Osteoblast (primary cell): ENCODE measurements at regions not wholly inside any gene's neighbourhood (a gene's known extent, or its start where the extent isn't known, plus 50 kb on each side); places are given as distances from the start of the nearest gene placed in this dataset.
"Not testable (repeated sequence)": the region's sequence is repeated elsewhere in the genome, so short reads cannot be mapped to it uniquely, and the experiment has no call there.

Experiments used
- DNase-seq: peaks from one replicate; pipeline ENCODE4 v3.0.0; 2011; ENCODE audit warnings: low spot score, mixed read lengths; ENCODE audit not compliant: insufficient read length; ENCODE audit errors: missing footprints
- H2AFZ ChIP-seq: 2 replicates; pipeline ENCODE4 v1.6.0; 2011; ENCODE audit warnings: mild to moderate bottlenecking, low read length
- H3K27ac ChIP-seq: 2 replicates; pipeline ENCODE4 v1.5.1; 2011; ENCODE audit warnings: mild to moderate bottlenecking, low read depth, low read length, moderate library complexity
- H3K27me3 ChIP-seq: 2 replicates; pipeline ENCODE4 v1.6.0; 2012; ENCODE audit warnings: mild to moderate bottlenecking, control low read depth, inconsistent platforms, low read length, moderate library complexity; ENCODE audit not compliant: insufficient read depth
- H3K36me3 ChIP-seq: 2 replicates; pipeline ENCODE4 v1.5.1; 2011; ENCODE audit warnings: mild to moderate bottlenecking, low read length, control low read depth, moderate library complexity; ENCODE audit not compliant: insufficient read depth
- H3K4me1 ChIP-seq: 2 replicates; pipeline ENCODE4 v1.5.1; 2011; ENCODE audit warnings: mild to moderate bottlenecking, low read length, control low read depth, moderate library complexity; ENCODE audit not compliant: insufficient read depth
- H3K4me2 ChIP-seq: 2 replicates; pipeline ENCODE4 v1.6.0; 2011; ENCODE audit warnings: mild to moderate bottlenecking, low read length; ENCODE audit not compliant: insufficient read depth
- H3K4me3 ChIP-seq: fragments of 200-600 bp; sonication (generic); 3 replicates; pipeline ENCODE4 v1.5.1; 2012; ENCODE audit warnings: mild to moderate bottlenecking, low read length, inconsistent platforms; ENCODE audit not compliant: insufficient read depth
- H3K79me2 ChIP-seq: 2 replicates; pipeline ENCODE4 v1.6.0; 2012; ENCODE audit warnings: mild to moderate bottlenecking, low read length, control low read depth, inconsistent platforms; ENCODE audit not compliant: insufficient read depth
- H3K9me3 ChIP-seq: 2 replicates; pipeline ENCODE4 v1.5.1; 2011; ENCODE audit warnings: low read depth, low read length, control low read depth
- H4K20me1 ChIP-seq: 2 replicates; pipeline ENCODE4 v1.6.0; 2012; ENCODE audit warnings: mild to moderate bottlenecking, low read length, control low read depth; ENCODE audit not compliant: insufficient read depth
- CTCF ChIP-seq: IDR thresholded peaks from 2 replicates; pipeline ENCODE4 v1.5.1; 2011; ENCODE audit warnings: mild to moderate bottlenecking, low read depth, low read length, moderate library complexity; ENCODE audit errors: extremely low read depth

- H2AFZ ChIP-seq, H3K4me2 ChIP-seq, H4K20me1 ChIP-seq, H3K27me3 ChIP-seq, H3K79me2 ChIP-seq, DNase-seq, H3K9me3 ChIP-seq, H3K4me3 ChIP-seq, H3K27ac ChIP-seq, H3K4me1 ChIP-seq, H3K36me3 ChIP-seq: not testable (repeated sequence)
Measured at GRCh38 chr21:31819692-31820091, 53.1 kb upstream of the HUNK start.

DNA sequence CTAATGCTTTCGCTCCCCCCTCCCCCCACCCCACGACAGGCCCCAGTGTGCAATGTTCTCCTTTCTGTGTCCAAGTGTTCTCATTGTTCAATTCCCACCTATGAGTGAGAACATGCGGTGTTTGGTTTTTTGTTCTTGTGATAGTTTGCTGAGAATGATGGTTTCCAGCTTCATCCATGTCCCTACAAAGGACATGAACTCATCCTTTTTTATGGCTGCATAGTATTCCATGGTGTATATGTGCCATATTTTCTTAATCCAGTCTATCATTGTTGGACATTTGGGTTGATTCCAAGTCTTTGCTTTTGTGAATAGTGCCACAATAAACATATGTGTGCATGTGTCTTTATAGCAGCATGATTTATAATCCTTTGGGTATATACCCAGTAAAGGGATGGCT lies 58.5 kb upstream of the HUNK start:
- not testable (repeated sequence) for H3K9me3 ChIP-seq, H3K36me3 ChIP-seq, H4K20me1 ChIP-seq, H3K27me3 ChIP-seq, H3K27ac ChIP-seq, H3K4me3 ChIP-seq, H2AFZ ChIP-seq, H3K79me2 ChIP-seq, H3K4me2 ChIP-seq, H3K4me1 ChIP-seq, DNase-seq

- no peak overlapping the region for H3K27ac ChIP-seq
- TF ChIP-seq CTCF = no peak
Measured at GRCh38 chr21:31813862-31814261, 59.0 kb upstream of the HUNK start.

GRCh38 chr21:31804008-31804394 lies 68.8 kb upstream of the HUNK start:
- H4K20me1 ChIP-seq = no peaks in the 10 kb centered on the region
- H2AFZ ChIP-seq = no peak overlapping the region
- no peaks in the 10 kb centered on the region for H3K79me2 ChIP-seq
- H3K27ac ChIP-seq = no peak overlapping the region
- DNase-seq = no peak
- no peaks in the 10 kb centered on the region for H3K4me1 ChIP-seq
- H3K4me2 ChIP-seq = no peak overlapping the region
- no peaks in the 10 kb centered on the region for H3K27me3 ChIP-seq
- H3K4me3 ChIP-seq = no peak overlapping the region
- TF ChIP-seq CTCF = no peak
- no peaks in the 10 kb centered on the region for H3K9me3 ChIP-seq
- H3K36me3 ChIP-seq = no peaks in the 10 kb centered on the region

More at GRCh38 chr21:31813862-31814261, 59.0 kb upstream of the HUNK start:
- no peak overlapping the region for H3K4me2 ChIP-seq
- no peaks in the 10 kb centered on the region for H3K36me3 ChIP-seq
- no peaks in the 10 kb centered on the region for H4K20me1 ChIP-seq
- no peaks in the 10 kb centered on the region for H3K4me1 ChIP-seq
- no peaks in the 10 kb centered on the region for H3K79me2 ChIP-seq
- no peak overlapping the region for H2AFZ ChIP-seq
- no peaks in the 10 kb centered on the region for H3K9me3 ChIP-seq
- no peak for DNase-seq
- no peaks in the 10 kb centered on the region for H3K27me3 ChIP-seq
- H3K4me3 ChIP-seq = no peak overlapping the region

GRCh38 chr21:31803039-31804007 lies 69.5 kb upstream of the HUNK start:
- Histone ChIP-seq H3K79me2 (no peaks in the 10 kb centered on the region), H3K4me3 (no peak overlapping the region), H3K36me3 (no peaks in the 10 kb centered on the region), H3K4me1 (no peaks in the 10 kb centered on the region), H4K20me1 (no peaks in the 10 kb centered on the region), H2AFZ (no peak overlapping the region), H3K4me2 (no peak overlapping the region), H3K27me3 (no peaks in the 10 kb centered on the region), H3K9me3 (no peaks in the 10 kb centered on the region), H3K27ac (no peak overlapping the region)
- no peak for DNase-seq
- TF ChIP-seq CTCF = no peak
